Endodermal cell (in vitro differentiated cells): ENCODE measurements at regions not wholly inside any gene's neighbourhood (a gene's known extent, or its start where the extent isn't known, plus 50 kb on each side); places are given as distances from the start of the nearest gene placed in this dataset.

ENCODE experiments used
- DNase-seq: peaks from one replicate; pipeline ENCODE4 v3.0.0-alpha.2; 2017
- H3K27ac ChIP-seq: 2 replicates; pipeline ENCODE4 v1.5.1; 2013; ENCODE audit warnings: mild to moderate bottlenecking, low read depth, low read length, moderate library complexity
- H3K27me3 ChIP-seq: 2 replicates; pipeline ENCODE4 v1.6.1; 2013; ENCODE audit warnings: mild to moderate bottlenecking, low read length, moderate library complexity; ENCODE audit not compliant: insufficient read depth, control insufficient read depth, poor library complexity, severe bottlenecking
- H3K36me3 ChIP-seq: 2 replicates; pipeline ENCODE4 v1.7.0; 2013; ENCODE audit warnings: mild to moderate bottlenecking, low read length, moderate library complexity; ENCODE audit not compliant: control insufficient read depth, insufficient read depth
- H3K4me1 ChIP-seq: one replicate; pipeline ENCODE4 v1.7.0; 2013; ENCODE audit warnings: low read length; ENCODE audit not compliant: control insufficient read depth, insufficient read depth
- H3K4me3 ChIP-seq: 2 replicates; pipeline ENCODE4 v1.5.1; 2013; ENCODE audit warnings: mild to moderate bottlenecking, low read length, moderate library complexity
- H3K9ac ChIP-seq: 2 replicates; pipeline ENCODE4 v1.6.1; 2013; ENCODE audit warnings: mild to moderate bottlenecking, low read length, moderate library complexity; ENCODE audit not compliant: poor library complexity, severe bottlenecking; ENCODE audit errors: extremely low read depth
- H3K9me3 ChIP-seq: 2 replicates; pipeline ENCODE4 v1.6.1; 2013; ENCODE audit warnings: mild to moderate bottlenecking, low read length, moderate library complexity; ENCODE audit not compliant: control insufficient read depth
- H3K27ac Mint-ChIP-seq: 2 replicates; pipeline ENCODE4 v1.8.0; 2020; ENCODE audit warnings: mixed read lengths
- H3K27me3 Mint-ChIP-seq: 2 replicates; pipeline ENCODE4 v1.8.0; 2021; ENCODE audit warnings: mild to moderate bottlenecking, mixed read lengths; ENCODE audit not compliant: insufficient read depth
- H3K36me3 Mint-ChIP-seq: 2 replicates; pipeline ENCODE4 v1.8.0; 2020; ENCODE audit warnings: low read depth, mixed read lengths
- H3K4me1 Mint-ChIP-seq: 2 replicates; pipeline ENCODE4 v1.8.0; 2020; ENCODE audit warnings: mixed read lengths
- H3K4me3 Mint-ChIP-seq: 2 replicates; pipeline ENCODE4 v1.8.0; 2020; ENCODE audit warnings: mild to moderate bottlenecking, moderate library complexity, mixed read lengths
- H3K9me3 Mint-ChIP-seq: 2 replicates; pipeline ENCODE4 v1.8.0; 2020; ENCODE audit warnings: mild to moderate bottlenecking, mixed read lengths
- WGBS, 2 experiments: methylation state at CpG; one replicate each; pipeline versions ENCODE4 v1.1.5 to v1.1.7; 2013; ENCODE audit warnings: missing lambda C conversion rate in 2 of 2, mixed read lengths in 1 of 2; ENCODE audit not compliant: insufficient coverage in 1 of 2, insufficient read length in 1 of 2; 5-methylcytosine and 5-hydroxymethylcytosine counted together
- TF ChIP-seq, protein P1 (sequence below): fragments of 200-600 bp; sonication (generic); conservative IDR thresholded peaks from 2 replicates; pipeline ENCODE4 v1.5.0; 2021; ENCODE audit warnings: antibody characterized with exemption, mild to moderate bottlenecking

DNA sequence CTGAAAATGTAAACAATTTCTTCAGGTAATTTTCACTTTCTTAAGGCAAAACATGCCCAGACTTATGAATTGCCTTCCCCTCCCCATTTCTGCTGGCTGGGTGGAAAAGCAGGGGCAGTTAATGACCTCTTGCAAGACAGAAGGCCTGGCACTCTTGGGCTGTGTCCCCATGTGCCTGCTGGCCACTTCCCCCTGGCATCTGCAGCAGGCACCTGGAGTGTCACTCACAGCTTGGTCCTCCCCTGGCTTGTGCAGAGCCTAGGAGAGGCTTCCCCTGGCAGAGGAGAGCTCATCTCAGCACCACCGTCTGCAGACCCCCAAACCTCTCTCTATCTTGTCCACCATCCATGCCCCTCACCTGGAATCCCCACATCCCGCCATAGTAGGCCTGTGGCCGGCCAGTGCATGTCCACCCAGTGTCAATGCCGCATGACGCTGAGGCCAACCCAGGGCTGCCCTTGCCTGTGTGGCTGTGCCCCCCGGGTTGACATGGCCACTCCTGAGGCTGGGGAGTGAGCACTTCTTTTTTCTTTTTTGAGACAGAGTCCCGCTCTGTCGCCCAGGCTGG, 83.5 kb upstream of the SLC22A23 start:
- Histone ChIP-seq H3K4me1 (peaks cover 16% of the 10 kb centered on the region), H3K36me3 (no peaks in the 10 kb centered on the region), H3K9ac (no peak overlapping the region), H3K4me3 (no peak overlapping the region), H3K27me3 (no peaks in the 10 kb centered on the region), H3K27ac (no peak overlapping the region), H3K9me3 (no peaks in the 10 kb centered on the region)
- H3K27me3 Mint-ChIP-seq: peaks cover 10% of the 10 kb centered on the region
- no peaks in the 10 kb centered on the region for H3K36me3 Mint-ChIP-seq
- no peaks in the 10 kb centered on the region for H3K9me3 Mint-ChIP-seq
- TF ChIP-seq, protein P1, sequence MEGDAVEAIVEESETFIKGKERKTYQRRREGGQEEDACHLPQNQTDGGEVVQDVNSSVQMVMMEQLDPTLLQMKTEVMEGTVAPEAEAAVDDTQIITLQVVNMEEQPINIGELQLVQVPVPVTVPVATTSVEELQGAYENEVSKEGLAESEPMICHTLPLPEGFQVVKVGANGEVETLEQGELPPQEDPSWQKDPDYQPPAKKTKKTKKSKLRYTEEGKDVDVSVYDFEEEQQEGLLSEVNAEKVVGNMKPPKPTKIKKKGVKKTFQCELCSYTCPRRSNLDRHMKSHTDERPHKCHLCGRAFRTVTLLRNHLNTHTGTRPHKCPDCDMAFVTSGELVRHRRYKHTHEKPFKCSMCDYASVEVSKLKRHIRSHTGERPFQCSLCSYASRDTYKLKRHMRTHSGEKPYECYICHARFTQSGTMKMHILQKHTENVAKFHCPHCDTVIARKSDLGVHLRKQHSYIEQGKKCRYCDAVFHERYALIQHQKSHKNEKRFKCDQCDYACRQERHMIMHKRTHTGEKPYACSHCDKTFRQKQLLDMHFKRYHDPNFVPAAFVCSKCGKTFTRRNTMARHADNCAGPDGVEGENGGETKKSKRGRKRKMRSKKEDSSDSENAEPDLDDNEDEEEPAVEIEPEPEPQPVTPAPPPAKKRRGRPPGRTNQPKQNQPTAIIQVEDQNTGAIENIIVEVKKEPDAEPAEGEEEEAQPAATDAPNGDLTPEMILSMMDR: no peak
- WGBS, 2 experiments: 90 to 93% methylated on average over 7 to 8 of the region's 8 CpGs
- DNase-seq: no peak
- H3K4me3 Mint-ChIP-seq: no peak overlapping the region
- peaks cover 22% of the 10 kb centered on the region for H3K4me1 Mint-ChIP-seq
- H3K27ac Mint-ChIP-seq: no peak overlapping the region

DNA sequence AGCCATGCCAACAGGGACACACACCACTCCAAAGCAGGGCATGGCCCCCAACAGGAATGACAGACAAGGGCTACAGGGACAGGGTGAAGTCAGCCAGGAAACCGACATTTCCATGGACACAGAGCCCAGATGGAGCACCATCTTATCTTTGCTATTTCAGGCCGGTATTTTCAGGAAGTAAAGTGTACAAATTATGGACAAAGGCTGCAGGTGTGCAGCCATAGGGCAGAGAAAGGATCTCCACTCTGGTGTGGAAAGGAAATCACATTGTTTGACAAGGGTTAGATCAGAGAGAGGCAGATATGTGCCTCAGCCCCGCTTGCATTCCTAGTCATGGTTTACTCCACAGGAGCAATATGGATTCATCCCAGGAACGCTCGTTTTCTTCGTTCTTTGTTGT, 81.7 kb upstream of the SLC22A23 start:
- no peak overlapping the region for H3K4me3 ChIP-seq
- WGBS, 2 experiments: 93 to 94% methylated on average over 5 to 6 of the region's 6 CpGs
- TF ChIP-seq, protein P1: no peak
- no peaks in the 10 kb centered on the region for H3K9me3 ChIP-seq
- H3K36me3 ChIP-seq: no peaks in the 10 kb centered on the region
- Mint-ChIP-seq H3K9me3 (peaks cover 1% of the 10 kb centered on the region), H3K4me3 (no peak overlapping the region), H3K27me3 (peaks cover 13% of the 10 kb centered on the region), H3K4me1 (peaks cover 22% of the 10 kb centered on the region), H3K36me3 (no peaks in the 10 kb centered on the region), H3K27ac (no peak overlapping the region)
- no peak overlapping the region for H3K9ac ChIP-seq
- H3K27me3 ChIP-seq: no peaks in the 10 kb centered on the region
- H3K4me1 ChIP-seq: peaks cover 16% of the 10 kb centered on the region
- H3K27ac ChIP-seq: no peak overlapping the region
- no peak for DNase-seq

DNA sequence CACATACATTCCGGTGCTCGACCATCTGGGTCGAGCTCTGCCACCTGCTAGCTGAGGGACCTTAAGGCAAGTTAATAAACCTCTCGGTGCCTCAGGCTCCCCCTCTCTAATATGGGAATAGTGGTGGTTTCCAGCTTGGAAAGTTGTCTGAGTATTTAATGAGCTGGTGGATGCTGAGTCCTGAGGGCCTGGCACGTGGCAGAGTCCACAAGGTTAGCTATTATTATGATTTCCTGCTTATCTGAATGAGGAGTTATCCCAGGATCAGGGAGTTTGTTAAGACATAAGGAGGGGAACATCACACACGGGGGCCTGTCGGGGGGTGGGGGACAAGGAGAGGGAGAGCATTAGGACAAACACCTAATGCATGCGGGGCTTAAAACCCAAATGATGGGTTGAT, 80.1 kb upstream of the SLC22A23 start:
- Histone ChIP-seq H3K27ac (no peak overlapping the region), H3K9ac (no peak overlapping the region), H3K4me1 (peaks cover 9% of the 10 kb centered on the region), H3K4me3 (no peak overlapping the region), H3K9me3 (no peaks in the 10 kb centered on the region), H3K36me3 (no peaks in the 10 kb centered on the region), H3K27me3 (no peaks in the 10 kb centered on the region)
- Mint-ChIP-seq H3K27ac (no peak overlapping the region), H3K36me3 (no peaks in the 10 kb centered on the region), H3K27me3 (peaks cover 16% of the 10 kb centered on the region), H3K4me1 (peaks cover 14% of the 10 kb centered on the region), H3K9me3 (peaks cover 1% of the 10 kb centered on the region), H3K4me3 (no peak overlapping the region)
- DNase-seq: no peak
- TF ChIP-seq, protein P1: no peak
- 91 to 97% methylated on average over 8 of the region's 8 CpGs for WGBS, 2 experiments
